SJSA1 (cell line): ENCODE measurements at regions not wholly inside any gene's neighbourhood (a gene's known extent, or its start where the extent isn't known, plus 50 kb on each side); places are given as distances from the start of the nearest gene placed in this dataset.

Source experiments
- DNase-seq, 2 experiments: peaks; one replicate each; pipeline ENCODE4 v3.0.0-alpha.2; 2015 to 2020; ENCODE audit warnings: low spot score in 2 of 2, low read depth in 1 of 2
- H3K27ac ChIP-seq: fragments of 250-450 bp; sonication (Bioruptor Pico); 2 replicates; pipeline ENCODE4 v1.5.1; 2020; ENCODE audit warnings: mild to moderate bottlenecking, moderate library complexity
- H3K27me3 ChIP-seq: fragments of 250-450 bp; sonication (Bioruptor Pico); replicated peaks from 2 replicates; pipeline ENCODE4 v1.5.1; 2020; ENCODE audit warnings: mild to moderate bottlenecking, moderate library complexity
- H3K36me3 ChIP-seq: fragments of 250-450 bp; sonication (Bioruptor Pico); 2 replicates; pipeline ENCODE4 v1.5.1; 2020; ENCODE audit warnings: mild to moderate bottlenecking
- H3K4me1 ChIP-seq: fragments of 250-450 bp; sonication (Bioruptor Pico); replicated peaks from 2 replicates; pipeline ENCODE4 v1.6.1; 2021; ENCODE audit warnings: mild to moderate bottlenecking
- H3K4me3 ChIP-seq: fragments of 250-450 bp; sonication (Bioruptor Pico); 2 replicates; pipeline ENCODE4 v1.5.1; 2020; ENCODE audit warnings: mild to moderate bottlenecking
- H3K9me3 ChIP-seq: fragments of 250-450 bp; sonication (Bioruptor Pico); replicated peaks from 2 replicates; pipeline ENCODE4 v1.5.1; 2020; ENCODE audit warnings: mild to moderate bottlenecking

- DNase-seq = peak in 1 of 2 experiments; percentile 32
- Histone ChIP-seq H3K4me3 (no peak overlapping the region), H3K27me3 (peaks cover 25% of the 10 kb centered on the region), H3K36me3 (no peaks in the 10 kb centered on the region), H3K4me1 (no peaks in the 10 kb centered on the region), H3K27ac (no peak overlapping the region), H3K9me3 (no peaks in the 10 kb centered on the region)
Measured at GRCh38 chr7:155998766-155999630, 186.7 kb upstream of the SHH start.

- peak in 1 of 2 experiments; percentile 39 for DNase-seq
- no peaks in the 10 kb centered on the region for H3K4me1 ChIP-seq
- H3K9me3 ChIP-seq = no peaks in the 10 kb centered on the region
- no peak overlapping the region for H3K27ac ChIP-seq
- no peak overlapping the region for H3K4me3 ChIP-seq
- H3K36me3 ChIP-seq = no peaks in the 10 kb centered on the region
- H3K27me3 ChIP-seq = peaks cover 18% of the 10 kb centered on the region
Measured at GRCh38 chr7:155998328-155998691, 186.0 kb upstream of the SHH start.

- H3K4me3 ChIP-seq = no peak overlapping the region
- H3K4me1 ChIP-seq = no peaks in the 10 kb centered on the region
- no peaks in the 10 kb centered on the region for H3K9me3 ChIP-seq
- H3K27ac ChIP-seq = no peak overlapping the region
- peaks cover 15% of the 10 kb centered on the region for H3K27me3 ChIP-seq
- H3K36me3 ChIP-seq = no peaks in the 10 kb centered on the region
- peak in 1 of 2 experiments; percentile 34 for DNase-seq
Measured at GRCh38 chr7:155997431-155998327, 185.4 kb upstream of the SHH start.

- Histone ChIP-seq H3K4me3 (no peak overlapping the region), H3K36me3 (no peaks in the 10 kb centered on the region), H3K9me3 (no peaks in the 10 kb centered on the region), H3K27ac (no peak overlapping the region), H3K4me1 (no peaks in the 10 kb centered on the region), H3K27me3 (peaks cover 15% of the 10 kb centered on the region)
- peak in 1 of 2 experiments; percentile 22 for DNase-seq
Measured at GRCh38 chr7:155996718-155997280, 184.5 kb upstream of the SHH start.

GRCh38 chr7:155995183-155995612 is 182.9 kb upstream of the SHH start:
- H3K9me3 ChIP-seq = no peaks in the 10 kb centered on the region
- H3K4me3 ChIP-seq = no peak overlapping the region
- H3K27me3 ChIP-seq = peaks cover 15% of the 10 kb centered on the region
- H3K36me3 ChIP-seq = no peaks in the 10 kb centered on the region
- DNase-seq = peak in 1 of 2 experiments; percentile 27
- H3K27ac ChIP-seq = no peak overlapping the region
- H3K4me1 ChIP-seq = no peaks in the 10 kb centered on the region

GRCh38 chr7:155994279-155994811 is 182.1 kb upstream of the SHH start:
- Histone ChIP-seq H3K27me3 (peaks cover 15% of the 10 kb centered on the region), H3K36me3 (no peaks in the 10 kb centered on the region), H3K27ac (no peak overlapping the region), H3K4me1 (no peaks in the 10 kb centered on the region), H3K4me3 (no peak overlapping the region), H3K9me3 (no peaks in the 10 kb centered on the region)
- DNase-seq = peak in 1 of 2 experiments; percentile 16

- Histone ChIP-seq H3K27me3 (peaks cover 15% of the 10 kb centered on the region), H3K4me1 (no peaks in the 10 kb centered on the region), H3K4me3 (no peak overlapping the region), H3K9me3 (no peaks in the 10 kb centered on the region), H3K27ac (no peak overlapping the region), H3K36me3 (no peaks in the 10 kb centered on the region)
- peak in 1 of 2 experiments; percentile 30 for DNase-seq
Measured at GRCh38 chr7:155993420-155994278, 181.4 kb upstream of the SHH start.

GRCh38 chr7:155992974-155993373 is 180.7 kb upstream of the SHH start:
- Histone ChIP-seq H3K4me1 (no peaks in the 10 kb centered on the region), H3K27me3 (peaks cover 15% of the 10 kb centered on the region), H3K27ac (no peak overlapping the region), H3K4me3 (no peak overlapping the region), H3K36me3 (no peaks in the 10 kb centered on the region), H3K9me3 (no peaks in the 10 kb centered on the region)
- DNase-seq = peak in 1 of 2 experiments; percentile 8

GRCh38 chr7:155992538-155992937 is 180.3 kb upstream of the SHH start:
- no peaks in the 10 kb centered on the region for H3K9me3 ChIP-seq
- no peak overlapping the region for H3K27ac ChIP-seq
- no peaks in the 10 kb centered on the region for H3K36me3 ChIP-seq
- peaks cover 12% of the 10 kb centered on the region; the same call in 1 of the 2 replicates for H3K27me3 ChIP-seq
- DNase-seq = peak in 1 of 2 experiments; percentile 31
- no peaks in the 10 kb centered on the region for H3K4me1 ChIP-seq
- H3K4me3 ChIP-seq = no peak overlapping the region

GRCh38 chr7:155992107-155992506 is 179.8 kb upstream of the SHH start:
- Histone ChIP-seq H3K27ac (no peak overlapping the region), H3K4me1 (no peaks in the 10 kb centered on the region), H3K4me3 (no peak overlapping the region), H3K36me3 (no peaks in the 10 kb centered on the region), H3K9me3 (no peaks in the 10 kb centered on the region), H3K27me3 (peaks cover 8% of the 10 kb centered on the region; the same call in 1 of the 2 replicates)
- no peak for DNase-seq

GRCh38 chr7:155991470-155991869 is 179.2 kb upstream of the SHH start:
- Histone ChIP-seq H3K4me1 (no peaks in the 10 kb centered on the region), H3K27me3 (peaks cover 3% of the 10 kb centered on the region; the same call in 1 of the 2 replicates), H3K9me3 (no peaks in the 10 kb centered on the region), H3K36me3 (no peaks in the 10 kb centered on the region), H3K27ac (no peak overlapping the region), H3K4me3 (no peak overlapping the region)
- peak in 1 of 2 experiments; percentile 14 for DNase-seq

GRCh38 chr7:155988416-155988815 is 176.2 kb upstream of the SHH start:
- no peaks in the 10 kb centered on the region for H3K36me3 ChIP-seq
- peak in 1 of 2 experiments; percentile 34 for DNase-seq
- no peak overlapping the region for H3K4me3 ChIP-seq
- H3K27ac ChIP-seq = no peak overlapping the region
- no peaks in the 10 kb centered on the region for H3K9me3 ChIP-seq
- H3K4me1 ChIP-seq = no peaks in the 10 kb centered on the region
- H3K27me3 ChIP-seq = no peaks in the 10 kb centered on the region
